NB4 (cell line): ENCODE measurements at regions not wholly inside any gene's neighbourhood (a gene's known extent, or its start where the extent isn't known, plus 50 kb on each side); places are given as distances from the start of the nearest gene placed in this dataset.

Experiments used
- DNase-seq: peaks from one replicate; pipeline ENCODE4 v3.0.0; 2010; ENCODE audit warnings: low read depth
- H3K4me3 ChIP-seq: one replicate; pipeline ENCODE4 v1.5.1; 2011; ENCODE audit warnings: mild to moderate bottlenecking, low read depth, low read length, moderate library complexity
- CTCF ChIP-seq: IDR thresholded peaks from one replicate; pipeline ENCODE4 v1.5.1; 2012; ENCODE audit warnings: low read depth, low read length
- MAX ChIP-seq: IDR thresholded peaks from 2 replicates; pipeline ENCODE4 v1.6.1; 2011; ENCODE audit warnings: low read depth, low read length
- MYC ChIP-seq: IDR thresholded peaks from 2 replicates; pipeline ENCODE4 v1.6.1; 2011; ENCODE audit warnings: low read depth, low read length
- POLR2A ChIP-seq: IDR thresholded peaks from 2 replicates; pipeline ENCODE4 v1.6.1; 2011; ENCODE audit warnings: mild to moderate bottlenecking; ENCODE audit not compliant: insufficient read length; ENCODE audit errors: extremely low read depth

- H3K4me3 ChIP-seq: no peak overlapping the region
- no peak for DNase-seq
- TF ChIP-seq POLR2A: no peak
- TF ChIP-seq CTCF: no peak
- no peak for TF ChIP-seq MYC
- no peak for TF ChIP-seq MAX
Observed at GRCh38 chr13:24036115-24036514, 124.4 kb upstream of the SPATA13 start.

- TF ChIP-seq POLR2A (no peak), MYC (no peak), MAX (no peak)
- H3K4me3 ChIP-seq: no peak overlapping the region
- DNase-seq: peak; percentile 48
Observed at GRCh38 chr13:24038405-24038804, 122.1 kb upstream of the SPATA13 start.

GRCh38 chr13:24038841-24039330 is 121.6 kb upstream of the SPATA13 start:
- no peak for DNase-seq
- no peak overlapping the region for H3K4me3 ChIP-seq
- TF ChIP-seq CTCF: no peak
- TF ChIP-seq POLR2A: no peak
- TF ChIP-seq MYC: no peak
- TF ChIP-seq MAX: no peak

GRCh38 chr13:24039621-24040475 is 120.7 kb upstream of the SPATA13 start:
- DNase-seq: no peak
- TF ChIP-seq MYC: no peak
- TF ChIP-seq POLR2A: no peak
- TF ChIP-seq MAX: no peak
- TF ChIP-seq CTCF: no peak
- H3K4me3 ChIP-seq: no peak overlapping the region

- DNase-seq: no peak
- H3K4me3 ChIP-seq: no peak overlapping the region
- TF ChIP-seq MYC: no peak
Observed at GRCh38 chr13:24040835-24041234, 119.7 kb upstream of the SPATA13 start.

GRCh38 chr13:24041651-24042225 is 118.8 kb upstream of the SPATA13 start:
- no peak for DNase-seq
- H3K4me3 ChIP-seq: no peak overlapping the region
- TF ChIP-seq MYC (no peak), POLR2A (no peak)

GRCh38 chr13:24042710-24043440 is 117.6 kb upstream of the SPATA13 start:
- peak; percentile 51; the same call in 1 of the 2 replicates for TF ChIP-seq MAX
- no peak for TF ChIP-seq POLR2A
- 0 out of 2 replicates have a peak, but pooled peaks have one; percentile 26 for TF ChIP-seq MYC
- TF ChIP-seq CTCF: no peak
- no peak overlapping the region for H3K4me3 ChIP-seq
- peak; percentile 49 for DNase-seq
